T-helper 22 cell (primary cell): ENCODE measurements at regions not wholly inside any gene's neighbourhood (a gene's known extent, or its start where the extent isn't known, plus 50 kb on each side); places are given as distances from the start of the nearest gene placed in this dataset.

Experiments used
- DNase-seq: peaks from one replicate; pipeline ENCODE4 v3.0.0-alpha.2; 2020; ENCODE audit warnings: low read depth

DNA sequence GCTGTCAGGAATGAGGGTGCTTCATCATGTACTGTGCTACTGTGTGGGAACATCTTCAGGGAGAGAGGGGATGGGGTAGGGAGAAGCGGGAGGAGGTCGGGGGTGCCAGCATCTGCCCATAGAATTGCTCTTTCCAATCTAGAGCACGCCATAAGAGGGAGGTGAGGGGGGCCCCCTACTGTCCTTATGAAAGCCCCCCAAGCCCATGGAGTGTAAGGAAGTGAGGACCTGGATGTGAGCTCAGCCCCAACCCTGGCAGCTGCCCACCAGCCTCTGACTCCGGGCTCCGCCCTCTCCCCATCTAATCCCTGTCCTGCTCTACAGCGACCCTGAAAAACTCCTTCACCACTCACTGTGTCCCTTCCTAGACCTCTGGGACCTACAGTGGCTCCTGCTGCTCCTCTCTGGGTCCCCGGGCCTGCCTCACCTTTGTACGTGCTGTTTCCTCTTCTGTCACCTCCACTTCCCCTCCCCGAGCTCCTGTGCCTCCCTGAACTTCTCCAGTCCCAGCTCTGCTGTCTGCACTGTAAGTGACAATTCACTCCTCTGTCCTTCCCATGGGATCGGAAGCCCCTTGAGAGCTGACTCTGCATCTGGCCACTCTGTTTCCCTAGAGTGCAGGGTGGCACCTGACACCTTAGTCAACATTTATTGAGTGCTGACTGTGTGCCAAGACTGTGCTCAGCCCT, 269.4 kb downstream of the PTPRU start:
- DNase-seq = no peak

- no peak for DNase-seq
These were observed 268.5 kb downstream of the PTPRU start for GRCh38 chr1:29504709-29505410.

GRCh38 chr1:29504196-29504595, 267.9 kb downstream of the PTPRU start:
- no peak for DNase-seq

- no peak for DNase-seq
These were observed 266.9 kb downstream of the PTPRU start for GRCh38 chr1:29502911-29503840.

DNA sequence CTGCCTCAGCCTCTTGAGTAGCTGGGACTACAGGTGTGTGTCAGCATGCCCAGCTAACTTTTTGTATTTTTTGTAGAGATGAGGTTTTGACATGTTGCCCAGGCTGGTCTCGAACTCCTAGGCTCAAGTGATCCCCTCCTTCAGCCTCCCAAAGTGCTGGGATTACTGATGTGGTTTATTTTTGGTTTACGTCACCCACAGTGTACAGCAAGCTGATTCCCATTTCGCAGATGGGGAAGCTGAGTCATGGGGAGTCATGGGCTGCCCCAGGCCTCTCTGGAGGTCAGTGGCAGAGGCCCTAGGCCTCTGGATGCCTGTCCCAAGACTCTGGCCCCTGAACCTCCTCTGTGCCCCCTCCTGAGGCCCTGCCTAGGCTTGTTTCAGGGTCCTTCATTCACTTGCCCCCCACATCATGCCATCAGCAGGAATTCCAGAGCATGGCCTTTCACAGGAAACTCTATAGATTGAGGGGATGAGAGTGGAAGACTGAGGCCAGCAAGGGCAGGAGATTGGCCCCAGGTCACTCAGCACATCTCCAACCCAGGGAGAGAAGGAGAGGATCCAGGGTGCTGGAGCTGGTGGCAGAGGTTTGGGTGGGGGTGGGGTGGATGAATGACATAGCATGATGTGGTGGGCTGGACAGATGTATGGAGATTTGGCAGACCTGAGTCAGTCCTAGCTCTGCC, 266.0 kb downstream of the PTPRU start:
- DNase-seq = no peak

GRCh38 chr1:29501227-29501976, 265.1 kb downstream of the PTPRU start:
- no peak for DNase-seq

DNA sequence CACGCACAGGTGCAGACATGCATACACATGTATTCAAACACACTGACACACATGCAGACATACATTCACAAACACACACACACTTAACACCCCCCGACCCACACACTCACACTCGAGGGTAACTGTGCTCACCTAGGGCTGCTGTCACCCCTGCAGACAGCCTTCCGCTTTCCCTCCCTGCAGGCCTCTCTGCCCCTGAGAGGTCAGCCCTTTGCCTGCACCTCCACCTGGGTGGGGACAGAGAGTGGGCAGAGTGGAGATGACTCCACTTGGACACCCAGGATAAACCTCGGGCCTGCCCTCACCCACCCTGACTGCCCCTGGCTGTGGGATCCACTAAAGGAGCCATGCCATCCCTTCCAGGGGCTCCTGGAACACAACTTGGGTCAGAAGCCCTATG, 264.3 kb downstream of the PTPRU start:
- no peak for DNase-seq

- DNase-seq = no peak
These were observed 263.7 kb downstream of the PTPRU start for GRCh38 chr1:29500041-29500440.

DNA sequence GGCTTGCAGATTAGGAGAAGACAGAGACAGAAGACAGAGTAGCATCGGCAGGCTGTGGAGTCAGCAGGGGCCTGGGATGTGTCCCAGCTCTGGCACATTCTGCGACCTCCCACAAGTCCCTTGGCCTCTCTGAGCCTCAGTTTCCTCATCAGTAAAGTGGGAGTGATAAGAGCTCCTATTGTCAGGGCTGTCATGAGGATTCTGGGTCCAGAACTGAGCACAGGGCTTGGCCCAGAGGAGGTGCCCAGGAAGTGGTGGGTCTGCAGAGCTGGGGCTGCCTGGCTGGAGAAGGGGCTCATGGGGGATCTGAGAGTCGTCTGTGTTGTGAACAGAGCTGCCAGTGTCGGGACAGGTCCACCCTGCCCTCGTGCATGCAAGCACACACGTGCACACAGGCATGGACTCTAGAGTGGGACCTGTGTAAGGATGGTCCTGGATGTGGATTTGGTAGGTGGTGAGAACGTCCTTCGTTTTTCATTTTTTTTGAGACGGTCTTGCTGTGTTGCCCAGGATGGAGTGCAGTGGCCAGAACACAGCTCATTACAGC, 262.9 kb downstream of the PTPRU start:
- no peak for DNase-seq

DNA sequence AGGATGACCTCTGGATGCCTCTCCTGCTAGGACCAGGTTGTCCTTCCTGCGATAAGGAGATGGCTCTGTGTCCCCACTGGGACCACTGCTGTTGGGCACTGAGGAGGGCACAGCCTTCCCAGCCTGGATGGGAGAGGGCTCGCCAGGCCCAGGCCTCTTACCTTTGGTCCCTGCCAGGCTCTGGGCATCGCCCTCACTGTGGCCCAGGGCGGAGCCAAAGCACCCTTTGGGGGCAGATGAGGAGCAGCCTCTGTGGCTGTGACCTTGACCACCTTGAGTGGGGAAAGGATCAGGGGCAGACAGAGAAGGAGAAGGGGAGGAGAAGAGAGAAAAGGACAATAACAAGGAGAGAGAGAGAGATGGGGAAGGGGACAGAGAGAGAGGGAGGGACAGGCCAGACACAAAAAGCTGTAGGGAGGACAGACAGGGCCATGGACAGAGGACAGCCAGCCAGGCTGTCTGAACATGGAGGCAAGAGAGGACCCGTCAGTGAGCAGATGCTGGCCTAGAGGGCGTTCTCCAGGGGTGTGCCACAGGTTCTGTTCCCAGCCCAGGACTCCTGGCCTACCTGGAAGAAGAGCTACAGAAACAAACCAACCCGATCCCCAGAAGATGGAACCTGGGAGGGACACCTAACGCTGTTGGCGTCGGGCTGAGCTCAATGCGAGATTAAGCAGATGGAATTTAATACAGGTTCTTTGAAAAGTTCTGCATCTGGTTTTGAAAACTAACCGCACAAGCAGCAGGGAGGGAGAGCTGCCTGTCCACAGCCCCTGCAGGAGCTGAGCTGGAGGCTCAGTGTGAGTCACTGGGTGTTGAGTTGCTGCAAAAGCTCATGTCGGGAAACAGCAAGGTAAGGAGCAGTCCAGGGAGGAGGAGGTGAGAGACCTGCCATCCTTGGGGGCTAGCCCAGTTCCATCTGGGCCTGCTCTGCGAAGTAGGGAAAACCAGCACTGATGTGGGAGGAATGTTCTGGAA, 262.1 kb downstream of the PTPRU start:
- no peak for DNase-seq

- no peak for DNase-seq
These were observed 261.2 kb downstream of the PTPRU start for GRCh38 chr1:29497395-29498125.

- DNase-seq = no peak
These were observed 260.4 kb downstream of the PTPRU start for GRCh38 chr1:29496701-29497100.

- DNase-seq = no peak
These were observed 254.0 kb downstream of the PTPRU start for GRCh38 chr1:29490204-29490934.

DNA sequence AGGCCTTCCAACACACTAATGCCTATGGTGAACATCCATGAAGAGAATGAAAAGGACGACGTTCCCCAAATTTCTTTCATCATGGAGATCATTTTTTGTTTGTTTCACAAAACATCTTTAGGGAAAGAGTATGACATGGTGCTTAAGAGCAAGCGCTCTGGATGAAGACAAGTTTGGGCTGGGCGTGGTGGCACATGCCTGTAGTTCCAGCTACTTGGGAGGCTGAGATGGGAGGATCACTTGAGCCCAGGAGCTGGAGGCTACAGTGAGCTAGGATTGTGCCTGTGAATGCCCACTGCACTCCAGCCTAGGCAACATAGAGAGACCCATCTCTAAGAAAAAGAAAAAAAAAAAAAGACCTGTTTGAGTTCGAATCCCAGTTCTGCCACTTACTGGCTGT, 253.1 kb downstream of the PTPRU start:
- DNase-seq = no peak

DNA sequence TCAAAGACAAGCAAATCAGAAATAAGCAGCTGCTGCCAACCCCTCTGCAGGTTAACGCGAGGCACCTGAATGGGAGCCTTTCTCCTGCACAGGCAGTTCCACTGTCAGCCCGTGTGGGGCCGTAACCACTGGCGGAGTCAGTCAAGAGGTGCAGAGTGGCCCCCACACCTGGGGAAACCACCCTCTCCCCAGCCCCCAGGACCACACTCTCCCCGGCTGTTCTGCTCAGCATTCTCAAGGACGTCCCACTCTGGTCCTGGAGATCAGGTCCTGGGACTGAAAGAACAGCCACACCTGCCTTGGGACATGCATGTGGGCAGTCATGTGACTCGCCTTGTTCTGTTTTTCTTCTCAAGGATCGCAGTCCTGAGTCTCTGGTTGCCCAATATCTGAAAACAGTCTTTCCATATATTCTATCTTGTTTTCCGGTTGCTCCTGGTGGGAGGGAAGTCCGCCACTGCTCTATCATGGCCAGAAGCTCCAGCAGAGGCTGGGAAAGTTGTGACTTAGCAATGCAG, 252.5 kb downstream of the PTPRU start:
- DNase-seq = no peak

DNA sequence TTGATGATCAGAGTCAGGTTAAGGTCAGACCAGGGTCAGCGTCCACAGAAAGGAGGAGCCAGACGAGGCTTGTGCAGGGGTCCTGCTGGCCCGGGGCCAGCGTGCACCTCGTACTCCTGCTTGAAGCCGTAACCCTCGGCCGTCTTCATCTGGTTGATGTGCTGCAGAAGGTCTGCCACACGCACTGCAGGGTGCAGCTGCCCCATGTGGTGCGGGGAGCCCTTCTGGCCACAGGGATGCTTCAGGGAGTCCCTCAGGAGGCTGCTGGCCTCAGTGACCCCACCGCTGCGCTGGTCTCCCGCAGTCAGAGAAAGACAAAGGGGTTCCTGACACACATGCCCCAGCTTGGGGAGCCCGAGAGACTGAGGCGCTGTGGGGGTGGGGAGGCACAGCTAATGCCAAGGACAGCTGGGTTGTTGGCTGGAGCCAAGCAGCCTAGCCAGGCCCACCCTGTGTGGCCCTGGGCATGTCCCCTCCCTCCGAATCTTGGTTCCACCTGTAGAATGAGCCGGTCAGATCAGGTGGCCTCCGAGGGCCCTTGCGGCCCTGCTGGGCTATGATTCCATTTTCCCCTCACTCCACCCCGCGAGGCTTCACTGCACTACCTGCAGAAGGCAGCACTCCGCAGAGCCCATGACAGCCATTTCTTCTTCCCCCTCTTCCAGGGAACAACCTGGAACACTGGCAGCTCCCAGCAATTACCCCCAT, 251.9 kb downstream of the PTPRU start:
- no peak for DNase-seq

- no peak for DNase-seq
These were observed 251.0 kb downstream of the PTPRU start for GRCh38 chr1:29487291-29487690.
